ENCODE measurements at regions not wholly inside any gene's neighbourhood (a gene's known extent, or its start where the extent isn't known, plus 50 kb on each side); places are given as distances from the start of the nearest gene placed in this dataset.

- Histone ChIP-seq H3K4me1 (ENCODE audit: insufficient read depth) (no peaks in the 10 kb centered on the region), H3K4me3 (ENCODE audit: low read depth, low read length) (no peak overlapping the region), H3K36me3 (ENCODE audit: insufficient read depth) (no peaks in the 10 kb centered on the region), H3K27ac (ENCODE audit: low read depth) (no peak overlapping the region)
- DNase-seq (ENCODE audit: extremely low spot score): no peak
Measured at GRCh38 chr4:143109376-143109775, 75.3 kb upstream of the USP38 start.

DNA sequence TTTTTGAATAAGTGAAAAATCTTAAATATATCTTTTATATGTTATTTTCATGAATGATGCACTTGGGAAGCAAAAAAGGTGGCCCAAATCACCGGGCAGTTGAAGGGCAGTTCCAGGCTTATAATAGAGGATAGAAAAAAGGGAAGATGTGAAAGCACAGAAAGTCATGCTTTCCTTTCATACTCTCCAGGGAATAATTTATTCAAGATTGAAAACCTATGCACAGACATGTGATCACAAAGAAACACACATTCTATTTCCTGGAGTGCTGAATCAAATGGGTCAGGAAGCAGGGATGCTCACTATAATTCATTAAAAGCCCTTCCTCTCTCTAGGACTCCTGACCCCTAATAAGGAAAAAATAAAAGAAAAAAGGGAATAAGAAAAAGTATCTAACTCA, 66.1 kb upstream of the USP38 start:
- no peak for DNase-seq (ENCODE audit: extremely low spot score)
- WGBS: 90% methylated on average over 1 of the region's 1 CpG
- H3K27ac ChIP-seq (ENCODE audit: low read depth): no peak overlapping the region
- H3K36me3 ChIP-seq (ENCODE audit: insufficient read depth): no peaks in the 10 kb centered on the region
- H3K4me1 ChIP-seq (ENCODE audit: insufficient read depth): no peaks in the 10 kb centered on the region
- H3K4me3 ChIP-seq (ENCODE audit: low read depth, low read length): no peak overlapping the region

DNA sequence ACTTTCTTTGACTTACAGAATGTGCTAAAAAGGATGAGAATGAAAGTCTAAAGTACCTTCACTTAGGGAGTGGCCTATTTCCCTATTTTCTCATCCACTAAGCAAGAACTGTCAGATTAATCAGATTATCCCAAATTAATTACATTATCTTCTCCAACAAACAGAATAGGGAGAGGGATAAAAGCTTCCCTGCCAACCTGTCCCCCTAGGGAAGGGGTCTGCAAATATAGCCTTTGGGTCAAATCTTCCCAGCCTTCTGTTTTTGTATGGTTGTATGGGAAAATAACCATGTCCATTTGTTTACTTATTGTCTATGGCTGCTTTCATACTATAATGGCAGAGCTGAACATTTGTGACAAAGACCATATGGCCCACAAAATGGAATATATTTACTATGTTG, 57.1 kb upstream of the USP38 start:
- no peak for DNase-seq (ENCODE audit: extremely low spot score)
- Histone ChIP-seq H3K36me3 (ENCODE audit: insufficient read depth) (no peaks in the 10 kb centered on the region), H3K27ac (ENCODE audit: low read depth) (no peak overlapping the region), H3K4me1 (ENCODE audit: insufficient read depth) (no peaks in the 10 kb centered on the region), H3K4me3 (ENCODE audit: low read depth, low read length) (no peak overlapping the region)

GRCh38 chr4:143133977-143134376, 50.7 kb upstream of the USP38 start:
- DNase-seq (ENCODE audit: extremely low spot score): no peak
- H3K36me3 ChIP-seq (ENCODE audit: insufficient read depth): no peaks in the 10 kb centered on the region
- H3K4me3 ChIP-seq (ENCODE audit: low read depth, low read length): no peak overlapping the region
- no peak overlapping the region for H3K27ac ChIP-seq (ENCODE audit: low read depth)
- WGBS: 0% methylated on average over 1 of the region's 1 CpG
- H3K4me1 ChIP-seq (ENCODE audit: insufficient read depth): no peaks in the 10 kb centered on the region
